ENCODE measurements at regions not wholly inside any gene's neighbourhood (a gene's known extent, or its start where the extent isn't known, plus 50 kb on each side); places are given as distances from the start of the nearest gene placed in this dataset.

DNA sequence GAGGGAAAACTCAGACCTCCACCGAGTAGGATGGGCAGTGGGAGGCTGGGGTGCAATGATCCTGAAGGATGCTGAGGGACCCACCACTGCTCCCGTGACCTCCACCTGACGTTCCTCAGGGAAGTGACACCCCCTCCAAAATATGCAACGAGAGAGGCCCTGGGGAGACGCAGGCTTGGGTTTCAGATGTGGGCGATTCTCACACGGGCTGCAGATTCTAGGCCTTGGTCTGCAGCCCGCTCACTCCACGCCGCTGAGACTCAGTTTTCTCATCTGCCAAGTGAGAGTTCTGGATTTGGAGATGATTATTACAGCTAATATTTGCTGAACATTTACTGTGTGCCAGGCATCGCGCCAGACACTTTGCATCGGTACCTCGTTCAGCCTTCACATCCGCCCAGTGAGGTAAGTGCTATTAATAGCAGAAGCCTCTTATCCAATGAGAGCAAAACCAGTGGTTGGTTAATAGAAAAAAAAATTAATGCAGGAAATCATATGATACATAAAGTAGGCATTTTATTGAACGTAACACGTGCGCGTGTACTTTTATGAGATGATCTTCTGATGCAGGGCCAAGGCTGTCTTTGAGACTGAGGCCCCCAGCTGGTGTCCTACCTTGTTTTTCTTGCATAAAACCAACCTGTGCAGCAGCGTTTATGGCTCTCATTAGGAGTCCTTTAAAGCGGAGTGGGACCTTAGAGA, 102.0 kb upstream of the RUNX3 start:
- no peak overlapping the region for H3K4me3 ChIP-seq (ENCODE audit: low read depth, low read length)
- TF ChIP-seq, protein P1, sequence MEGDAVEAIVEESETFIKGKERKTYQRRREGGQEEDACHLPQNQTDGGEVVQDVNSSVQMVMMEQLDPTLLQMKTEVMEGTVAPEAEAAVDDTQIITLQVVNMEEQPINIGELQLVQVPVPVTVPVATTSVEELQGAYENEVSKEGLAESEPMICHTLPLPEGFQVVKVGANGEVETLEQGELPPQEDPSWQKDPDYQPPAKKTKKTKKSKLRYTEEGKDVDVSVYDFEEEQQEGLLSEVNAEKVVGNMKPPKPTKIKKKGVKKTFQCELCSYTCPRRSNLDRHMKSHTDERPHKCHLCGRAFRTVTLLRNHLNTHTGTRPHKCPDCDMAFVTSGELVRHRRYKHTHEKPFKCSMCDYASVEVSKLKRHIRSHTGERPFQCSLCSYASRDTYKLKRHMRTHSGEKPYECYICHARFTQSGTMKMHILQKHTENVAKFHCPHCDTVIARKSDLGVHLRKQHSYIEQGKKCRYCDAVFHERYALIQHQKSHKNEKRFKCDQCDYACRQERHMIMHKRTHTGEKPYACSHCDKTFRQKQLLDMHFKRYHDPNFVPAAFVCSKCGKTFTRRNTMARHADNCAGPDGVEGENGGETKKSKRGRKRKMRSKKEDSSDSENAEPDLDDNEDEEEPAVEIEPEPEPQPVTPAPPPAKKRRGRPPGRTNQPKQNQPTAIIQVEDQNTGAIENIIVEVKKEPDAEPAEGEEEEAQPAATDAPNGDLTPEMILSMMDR (IDR thresholded peaks at IDR 0.05; ENCODE audit: insufficient read depth, low read depth, low read length), result no peak
- no peak for DNase-seq (ENCODE audit: low read depth)

DNA sequence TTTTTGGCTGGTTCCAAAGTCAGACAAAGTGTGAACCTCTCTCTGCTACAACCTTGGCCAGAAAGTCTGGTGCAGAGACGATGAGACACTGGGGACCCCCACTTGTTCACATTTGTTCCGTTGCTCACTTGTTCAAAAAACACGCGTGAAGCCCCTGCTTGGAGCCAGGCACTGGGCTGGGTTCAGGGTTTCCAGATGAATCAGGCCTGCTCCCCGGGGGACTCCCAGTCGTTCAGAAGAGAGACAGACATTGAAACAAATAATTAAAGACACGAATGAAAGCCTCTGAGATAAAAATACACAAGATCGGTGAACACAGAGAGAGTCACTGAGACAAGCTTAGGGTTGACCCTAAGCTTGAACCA, 101.5 kb upstream of the RUNX3 start:
- TF ChIP-seq, protein P1 (IDR thresholded peaks at IDR 0.05; ENCODE audit: insufficient read depth, low read depth, low read length), result no peak
- no peak overlapping the region for H3K4me3 ChIP-seq (ENCODE audit: low read depth, low read length)
- no peak for DNase-seq (ENCODE audit: low read depth)

DNA sequence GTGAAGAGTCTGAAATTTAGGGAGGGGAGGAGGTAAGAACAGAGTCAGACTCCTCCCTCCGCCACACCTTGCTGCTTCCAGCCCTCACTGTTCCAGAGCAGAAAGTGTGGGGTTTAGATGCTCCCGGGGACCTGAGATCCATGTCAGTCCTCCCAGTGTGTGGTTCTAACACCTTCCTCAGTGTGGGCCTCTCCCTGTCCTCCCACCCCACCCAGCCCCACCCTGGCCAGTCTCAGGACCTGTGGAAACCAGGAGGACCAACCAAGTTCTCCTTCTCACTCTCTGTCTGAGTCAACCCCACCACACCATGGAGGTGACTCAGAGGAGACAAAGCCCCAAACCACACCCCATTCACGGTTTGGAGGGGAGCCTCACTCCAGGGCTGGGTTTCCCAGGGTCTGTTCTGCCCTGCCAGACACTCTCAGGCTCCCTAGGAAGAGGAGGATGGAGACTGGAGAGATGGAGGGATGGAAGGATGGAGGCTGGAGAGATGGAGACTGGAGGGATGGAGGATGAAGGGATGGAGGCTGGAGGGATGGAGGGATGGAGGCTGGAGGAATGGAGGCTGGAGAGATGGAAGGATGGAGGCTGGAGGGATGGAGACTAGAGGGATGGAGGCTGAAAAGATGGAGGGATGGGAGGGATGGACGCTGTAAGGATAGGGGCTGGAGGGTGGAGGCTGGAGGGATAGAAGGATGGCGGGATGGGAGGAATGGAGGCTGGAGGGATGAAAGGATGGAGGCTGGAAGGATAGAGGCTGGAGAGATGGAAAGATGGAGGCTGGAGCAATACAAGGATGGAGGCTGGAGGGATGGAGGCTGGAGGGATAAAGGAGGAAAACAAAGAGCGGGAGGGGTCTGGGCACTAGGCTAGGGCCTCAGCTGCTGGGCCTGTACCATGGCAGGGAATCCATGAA, 100.9 kb upstream of the RUNX3 start:
- TF ChIP-seq, protein P1 (IDR thresholded peaks at IDR 0.05; ENCODE audit: insufficient read depth, low read depth, low read length), result no peak
- H3K4me3 ChIP-seq (ENCODE audit: low read depth, low read length), result no peak overlapping the region
- no peak for DNase-seq (ENCODE audit: low read depth)

DNA sequence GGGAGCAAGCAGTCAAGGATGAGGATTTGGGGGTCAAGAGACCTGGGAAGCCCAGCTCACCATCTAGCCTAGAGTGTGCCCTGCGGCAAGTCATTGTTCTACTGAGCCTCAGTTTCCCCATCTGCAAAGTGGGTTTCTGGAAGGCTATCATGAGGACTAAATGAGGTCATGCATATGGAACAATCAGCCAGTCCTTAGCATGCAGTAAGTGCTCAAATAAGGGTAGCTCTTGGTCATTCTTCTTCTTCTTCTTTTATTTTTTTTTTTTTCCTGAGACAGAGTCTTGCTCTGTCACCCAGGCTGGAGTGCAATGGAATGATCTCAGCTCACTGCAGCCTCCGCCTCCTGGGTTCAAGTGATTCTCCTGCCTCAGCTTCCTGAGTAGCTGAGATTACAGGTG, 99.9 kb upstream of the RUNX3 start:
- TF ChIP-seq, protein P1 (IDR thresholded peaks at IDR 0.05; ENCODE audit: insufficient read depth, low read depth, low read length), result no peak
- no peak for DNase-seq (ENCODE audit: low read depth)
- H3K4me3 ChIP-seq (ENCODE audit: low read depth, low read length), result no peak overlapping the region

DNA sequence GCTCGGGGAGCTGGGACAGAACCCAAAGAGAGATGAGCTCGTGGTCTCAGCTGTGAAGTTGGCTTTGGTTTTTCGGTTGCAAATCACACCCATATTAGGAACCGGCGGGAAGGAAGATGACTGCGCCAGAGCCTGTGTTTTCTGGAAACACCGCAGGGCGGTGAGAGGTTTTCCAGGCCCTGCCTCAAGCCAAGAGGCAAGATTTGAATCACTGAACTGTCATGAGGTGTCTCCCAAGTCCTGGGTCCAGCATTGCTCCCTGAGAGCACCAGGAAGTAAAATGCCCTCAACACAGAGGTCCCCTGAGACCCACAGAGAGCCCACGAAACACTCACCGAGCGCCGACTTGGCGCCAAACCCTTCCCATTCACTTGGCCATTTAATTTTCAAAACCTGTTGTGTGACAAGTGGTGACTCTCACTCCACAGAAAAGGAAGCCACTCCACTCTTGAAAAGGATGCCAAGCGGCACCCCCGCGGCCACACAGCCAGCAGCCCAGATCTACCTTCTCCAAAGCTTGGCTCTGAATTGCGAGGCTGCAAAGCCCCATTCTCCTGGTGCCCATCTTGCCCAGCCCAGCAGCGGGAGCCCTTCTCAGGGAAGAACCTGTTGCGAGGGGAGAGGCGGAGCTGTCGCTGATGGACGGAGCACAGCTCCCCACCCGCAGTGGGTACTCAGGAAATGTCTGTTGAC, 99.0 kb upstream of the RUNX3 start:
- H3K4me3 ChIP-seq (ENCODE audit: low read depth, low read length), result no peak overlapping the region
- TF ChIP-seq, protein P1 (IDR thresholded peaks at IDR 0.05; ENCODE audit: insufficient read depth, low read depth, low read length), result no peak
- DNase-seq (ENCODE audit: low read depth), result no peak

DNA sequence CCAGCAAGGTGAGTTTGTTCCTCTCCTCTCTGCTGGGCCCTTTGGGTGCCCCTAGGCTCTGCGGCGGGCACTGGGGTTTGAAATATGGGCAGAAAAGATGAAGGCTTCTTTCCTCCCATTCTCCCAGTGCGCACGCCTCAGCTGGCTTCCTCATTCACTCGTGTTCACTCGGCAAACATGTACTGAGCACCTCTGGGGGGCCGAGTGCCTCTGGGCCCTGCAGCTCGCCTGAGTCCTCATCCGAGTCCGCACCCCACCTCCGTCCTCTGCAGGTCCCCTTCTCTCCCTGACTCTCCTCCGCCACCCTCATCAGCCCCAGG, 98.5 kb upstream of the RUNX3 start:
- DNase-seq (ENCODE audit: low read depth), result no peak
- TF ChIP-seq, protein P1 (IDR thresholded peaks at IDR 0.05; ENCODE audit: insufficient read depth, low read depth, low read length), result no peak
- no peak overlapping the region for H3K4me3 ChIP-seq (ENCODE audit: low read depth, low read length)

Data from fibroblast of villous mesenchyme (primary cell).